H9 (cell line): ENCODE measurements at regions not wholly inside any gene's neighbourhood (a gene's known extent, or its start where the extent isn't known, plus 50 kb on each side); places are given as distances from the start of the nearest gene placed in this dataset.

ENCODE experiments used
- DNase-seq: peaks from one replicate; pipeline ENCODE4 v3.0.0-alpha.2; 2017
- H2AFZ ChIP-seq: one replicate; pipeline ENCODE4 v1.6.1; 2013; ENCODE audit warnings: mild to moderate bottlenecking, low read length, control low read depth, moderate library complexity
- H2AK5ac ChIP-seq: 2 replicates; pipeline ENCODE4 v1.6.1; 2013; ENCODE audit warnings: low read length, control low read depth, mixed read lengths; ENCODE audit not compliant: insufficient read length
- H2BK120ac ChIP-seq: one replicate; pipeline ENCODE4 v1.6.1; 2013; ENCODE audit warnings: low read depth, mild to moderate bottlenecking, low read length, control low read depth, inconsistent platforms; ENCODE audit not compliant: poor library complexity, severe bottlenecking
- H2BK12ac ChIP-seq: 2 replicates; pipeline ENCODE4 v1.6.1; 2013; ENCODE audit warnings: low read length, control low read depth, mixed read lengths, low read depth; ENCODE audit not compliant: insufficient read length
- H2BK15ac ChIP-seq: 2 replicates; pipeline ENCODE4 v1.6.1; 2013; ENCODE audit warnings: low read depth, low read length, control low read depth
- H2BK20ac ChIP-seq: one replicate; pipeline ENCODE4 v1.6.1; 2013; ENCODE audit warnings: low read depth, mild to moderate bottlenecking, low read length, control low read depth, inconsistent platforms; ENCODE audit not compliant: poor library complexity, severe bottlenecking
- H2BK5ac ChIP-seq: 2 replicates; pipeline ENCODE4 v1.6.1; 2013; ENCODE audit warnings: low read length, control low read depth, mixed read lengths; ENCODE audit not compliant: insufficient read length
- H3K14ac ChIP-seq: 2 replicates; pipeline ENCODE4 v1.6.1; 2013; ENCODE audit warnings: low read length, control low read depth; ENCODE audit not compliant: insufficient read depth
- H3K18ac ChIP-seq: 2 replicates; pipeline ENCODE4 v1.6.1; 2013; ENCODE audit warnings: low read depth, mild to moderate bottlenecking, mixed read lengths, low read length, control low read depth; ENCODE audit not compliant: insufficient read length
- H3K23ac ChIP-seq: 2 replicates; pipeline ENCODE4 v1.6.1; 2013; ENCODE audit warnings: low read length, control low read depth, mixed read lengths, low read depth; ENCODE audit not compliant: insufficient read length
- H3K23me2 ChIP-seq: 2 replicates; pipeline ENCODE4 v1.6.1; 2013; ENCODE audit warnings: low read depth, mild to moderate bottlenecking, mixed read lengths, low read length, control low read depth; ENCODE audit not compliant: insufficient read length, poor library complexity, severe bottlenecking
- H3K27ac ChIP-seq: 2 replicates; pipeline ENCODE4 v1.5.1; 2013; ENCODE audit warnings: low read length, control low read depth, mixed read lengths, low read depth; ENCODE audit not compliant: insufficient read length
- H3K27me3 ChIP-seq: 2 replicates; pipeline ENCODE4 v1.6.1; 2013; ENCODE audit warnings: low read length, control low read depth, inconsistent platforms; ENCODE audit not compliant: insufficient read depth
- H3K4ac ChIP-seq: 2 replicates; pipeline ENCODE4 v1.6.1; 2013; ENCODE audit warnings: low read depth, mild to moderate bottlenecking, control low read depth, inconsistent platforms, low read length, moderate library complexity
- H3K4me1 ChIP-seq: 2 replicates; pipeline ENCODE4 v1.6.1; 2013; ENCODE audit warnings: low read length, control low read depth, inconsistent platforms; ENCODE audit not compliant: insufficient read depth
- H3K4me2 ChIP-seq: 2 replicates; pipeline ENCODE4 v1.6.1; 2013; ENCODE audit warnings: low read length, control low read depth, mixed read lengths; ENCODE audit not compliant: insufficient read length, insufficient read depth
- H3K56ac ChIP-seq: 2 replicates; pipeline ENCODE4 v1.6.1; 2013; ENCODE audit warnings: low read depth, mild to moderate bottlenecking, mixed read lengths, low read length, control low read depth; ENCODE audit not compliant: insufficient read length
- H3K79me1 ChIP-seq: 2 replicates; pipeline ENCODE4 v1.6.1; 2013; ENCODE audit warnings: low read depth, mild to moderate bottlenecking, moderate library complexity, low read length, control low read depth, inconsistent platforms; ENCODE audit not compliant: insufficient read depth, poor library complexity, severe bottlenecking
- H3K79me2 ChIP-seq: 2 replicates; pipeline ENCODE4 v1.6.1; 2013; ENCODE audit warnings: low read length, control low read depth, inconsistent platforms; ENCODE audit not compliant: insufficient read depth
- H3K9ac ChIP-seq: 2 replicates; pipeline ENCODE4 v1.6.1; 2013; ENCODE audit warnings: low read length, control low read depth, mixed read lengths; ENCODE audit not compliant: insufficient read length; ENCODE audit errors: extremely low read depth
- H3K9me3 ChIP-seq: one replicate; pipeline ENCODE4 v1.6.1; 2013; ENCODE audit warnings: low read depth, low read length, inconsistent platforms; ENCODE audit not compliant: control insufficient read depth
- H3T11ph ChIP-seq: one replicate; pipeline ENCODE4 v1.6.1; 2013; ENCODE audit warnings: mild to moderate bottlenecking, low read length, control low read depth, inconsistent platforms
- H4K20me1 ChIP-seq: one replicate; pipeline ENCODE4 v1.6.1; 2013; ENCODE audit not compliant: control insufficient read depth, insufficient read length, insufficient read depth
- H4K5ac ChIP-seq: 2 replicates; pipeline ENCODE4 v1.6.1; 2013; ENCODE audit warnings: low read depth, mild to moderate bottlenecking, mixed read lengths, low read length, control low read depth; ENCODE audit not compliant: insufficient read length
- H4K8ac ChIP-seq: replicated peaks from 2 replicates; pipeline ENCODE4 v1.6.1; 2013; ENCODE audit warnings: low read length, control low read depth, mixed read lengths, low read depth; ENCODE audit not compliant: insufficient read length
- H4K91ac ChIP-seq: 2 replicates; pipeline ENCODE4 v1.6.1; 2013; ENCODE audit warnings: low read depth, mild to moderate bottlenecking, moderate library complexity, mixed read lengths, low read length, control low read depth; ENCODE audit not compliant: insufficient read length
- H3K27ac Mint-ChIP-seq, 3 experiments: 2 replicates in 2 of 3; 3 replicates in 1 of 3; pipeline ENCODE4 v1.8.0; 2020 to 2021; ENCODE audit warnings: mixed read lengths in 3 of 3, mild to moderate bottlenecking in 1 of 3, moderate library complexity in 1 of 3
- H3K27me3 Mint-ChIP-seq: 2 replicates; pipeline ENCODE4 v1.8.0; 2021; ENCODE audit warnings: low read depth, mild to moderate bottlenecking, moderate library complexity, mixed read lengths
- H3K36me3 Mint-ChIP-seq, 3 experiments: 2 replicates in 2 of 3; 3 replicates in 1 of 3; pipeline ENCODE4 v1.8.0; 2020 to 2021; ENCODE audit warnings: low read depth in 3 of 3, mixed read lengths in 3 of 3; ENCODE audit not compliant: insufficient read depth in 1 of 3
- H3K4me1 Mint-ChIP-seq, 2 experiments: 2 replicates each; pipeline ENCODE4 v1.8.0; 2020; ENCODE audit warnings: mixed read lengths in 2 of 2
- H3K4me3 Mint-ChIP-seq, 2 experiments: 2 replicates in 1 of 2; 3 replicates in 1 of 2; pipeline ENCODE4 v1.8.0; 2020 to 2021; ENCODE audit warnings: mild to moderate bottlenecking in 2 of 2, mixed read lengths in 2 of 2, moderate library complexity in 1 of 2
- H3K9me3 Mint-ChIP-seq, 2 experiments: 2 replicates in 1 of 2; 3 replicates in 1 of 2; pipeline ENCODE4 v1.8.0; 2020; ENCODE audit warnings: mild to moderate bottlenecking in 2 of 2, mixed read lengths in 2 of 2, moderate library complexity in 1 of 2
- CTCF ChIP-seq: fragments of 200-600 bp; sonication (generic); conservative IDR thresholded peaks from 3 replicates; pipeline ENCODE4 v1.8.0; 2021; ENCODE audit warnings: antibody characterized with exemption, mild to moderate bottlenecking
- WGBS: extraction: QIAGEN DNeasy Blood & Tissue Kit; methylation state at CpG from one replicate; pipeline ENCODE4 v1.1.7; 2013; ENCODE audit warnings: missing lambda C conversion rate, low lambda C conversion rate, mixed read lengths; ENCODE audit not compliant: insufficient read length; ENCODE audit errors: extremely low coverage; 5-methylcytosine and 5-hydroxymethylcytosine counted together

- H3K27ac Mint-ChIP-seq: no peak overlapping the region
- no peak overlapping the region for H3K4me3 Mint-ChIP-seq
- Histone ChIP-seq H2BK120ac (no peak overlapping the region), H2AK5ac (no peak overlapping the region), H3K27me3 (no peaks in the 10 kb centered on the region), H2BK20ac (no peak overlapping the region), H4K91ac (no peak overlapping the region), H2AFZ (no peak overlapping the region), H3T11ph (no peak overlapping the region), H3K14ac (no peak overlapping the region), H4K5ac (no peak overlapping the region), H3K27ac (no peak overlapping the region), H4K20me1 (no peaks in the 10 kb centered on the region), H3K23ac (no peak overlapping the region), H3K9me3 (no peaks in the 10 kb centered on the region), H3K4ac (no peak overlapping the region), H3K4me1 (no peaks in the 10 kb centered on the region; the same call in 1 of the 2 replicates), H2BK12ac (no peak overlapping the region), H3K56ac (no peak overlapping the region), H4K8ac (no peak overlapping the region), H3K79me2 (no peaks in the 10 kb centered on the region), H2BK5ac (no peak overlapping the region), H3K9ac (no peak overlapping the region), H3K79me1 (no peaks in the 10 kb centered on the region), H2BK15ac (no peak overlapping the region), H3K23me2 (no peaks in the 10 kb centered on the region), H3K18ac (no peak overlapping the region), H3K4me2 (no peak overlapping the region)
- peaks cover 6 to 9% of the 10 kb centered on the region in 2 experiments for H3K9me3 Mint-ChIP-seq
- WGBS: no CpG with 5 or more reads among the region's 8 CpGs
- H3K36me3 Mint-ChIP-seq: peaks cover 0 to 7% (median 3%) of the 10 kb centered on the region in 3 experiments; a peak in 3 of 7 replicates
- H3K4me1 Mint-ChIP-seq: peaks cover 14 to 15% of the 10 kb centered on the region in 2 experiments
- TF ChIP-seq CTCF: peak; percentile 55
- no peak for DNase-seq
- H3K27me3 Mint-ChIP-seq: no peaks in the 10 kb centered on the region; the same call in 1 of the 2 replicates
Measured at GRCh38 chr15:95826412-95827195, 503.9 kb upstream of the NR2F2 start.
